GM23338 (cell line): ENCODE measurements at regions not wholly inside any gene's neighbourhood (a gene's known extent, or its start where the extent isn't known, plus 50 kb on each side); places are given as distances from the start of the nearest gene placed in this dataset.

Experiments used
- CREB1 ChIP-seq: fragments of 250-450 bp; sonication (Bioruptor Pico); IDR thresholded peaks from 2 replicates; pipeline ENCODE4 v1.5.0; 2020; ENCODE audit warnings: low read depth, mild to moderate bottlenecking, moderate library complexity
- CTCF ChIP-seq, 2 experiments: fragments of 200-600 bp in 1 of 2; sonication (generic) in 1 of 2; conservative IDR thresholded peaks; 2 replicates each; pipeline versions ENCODE4 v1.5.1 to v1.6.1; 2016 to 2017; ENCODE audit warnings: antibody characterized with exemption in 2 of 2, low read depth in 2 of 2, mild to moderate bottlenecking in 2 of 2, moderate library complexity in 1 of 2
- ETS1 ChIP-seq: IDR thresholded peaks from 2 replicates; pipeline ENCODE4 v1.6.1; 2016; ENCODE audit warnings: antibody characterized with exemption
- EZH2 ChIP-seq: fragments of 200-600 bp; sonication (generic); IDR thresholded peaks from one replicate; pipeline ENCODE4 v1.8.0; 2017; ENCODE audit warnings: antibody characterized with exemption, mild to moderate bottlenecking, low read depth; ENCODE audit not compliant: unreplicated experiment
- EZH2phosphoT487 ChIP-seq: fragments of 200-600 bp; sonication (generic); IDR thresholded peaks from one replicate; pipeline ENCODE4 v1.8.1; 2018; ENCODE audit warnings: antibody characterized with exemption; ENCODE audit not compliant: unreplicated experiment
- JUNB ChIP-seq: IDR thresholded peaks from one replicate; pipeline ENCODE4 v1.6.1; 2016; ENCODE audit warnings: antibody characterized with exemption; ENCODE audit not compliant: unreplicated experiment
- POLR2AphosphoS5 ChIP-seq: IDR thresholded peaks from 2 replicates; pipeline ENCODE4 v1.6.1; 2016; ENCODE audit warnings: antibody characterized with exemption, low read depth
- REST ChIP-seq: IDR thresholded peaks from one replicate; pipeline ENCODE4 v1.6.1; 2018; ENCODE audit warnings: antibody characterized with exemption; ENCODE audit not compliant: unreplicated experiment
- STAT1 ChIP-seq: IDR thresholded peaks from one replicate; pipeline ENCODE4 v1.6.1; 2016; ENCODE audit warnings: antibody characterized with exemption; ENCODE audit not compliant: unreplicated experiment
- ZNF114 ChIP-seq: fragments of 250-450 bp; sonication (Bioruptor Pico); IDR thresholded peaks from 2 replicates; pipeline ENCODE4 v1.5.0; 2020; ENCODE audit warnings: mild to moderate bottlenecking, moderate library complexity
- ZNF331 ChIP-seq: fragments of 250-450 bp; sonication (Bioruptor Pico); IDR thresholded peaks from 2 replicates; pipeline ENCODE4 v1.5.0; 2020; ENCODE audit warnings: low read depth, mild to moderate bottlenecking, moderate library complexity

GRCh38 chr4:184329235-184329634, 111.6 kb upstream of the ENPP6 start:
- TF ChIP-seq CTCF (conservative IDR thresholded peaks at IDR 0.05; ENCODE audit: low read depth in 2 of 2), result no peak
- no peak for TF ChIP-seq EZH2
- no peak for TF ChIP-seq POLR2AphosphoS5
- TF ChIP-seq REST, result no peak
- no peak for TF ChIP-seq ETS1
- TF ChIP-seq EZH2phosphoT487, result no peak
- no peak for TF ChIP-seq JUNB
- TF ChIP-seq STAT1, result no peak
- no peak for TF ChIP-seq CREB1 (CRISPR knock-in tag)
- TF ChIP-seq ZNF331 (CRISPR knock-in tag), result no peak
- TF ChIP-seq ZNF114 (CRISPR knock-in tag), result no peak
